SK-N-SH treated with all-trans-retinoic acid at 6 μM for 48 hours (cell line): ENCODE measurements at regions not wholly inside any gene's neighbourhood (a gene's known extent, or its start where the extent isn't known, plus 50 kb on each side); places are given as distances from the start of the nearest gene placed in this dataset.

Source experiments
- ARNTL ChIP-seq: fragments of 450-650 bp; formaldehyde crosslinking; IDR thresholded peaks from 2 replicates; pipeline ENCODE4 v1.5.0; 2020; ENCODE audit warnings: low read depth, mild to moderate bottlenecking, moderate library complexity, borderline replicate concordance
- CSDC2 ChIP-seq: fragments of 250-450 bp; sonication (Bioruptor Pico); IDR thresholded peaks from 2 replicates; pipeline ENCODE4 v1.5.0; 2020; ENCODE audit warnings: mild to moderate bottlenecking, moderate library complexity
- PATZ1 ChIP-seq: fragments of 250-450 bp; sonication (Bioruptor Pico); IDR thresholded peaks from 2 replicates; pipeline ENCODE4 v1.8.0; 2020; ENCODE audit warnings: mild to moderate bottlenecking, moderate library complexity, borderline replicate concordance
- RARB ChIP-seq: fragments of 250-450 bp; sonication (Bioruptor Pico); IDR thresholded peaks from 2 replicates; pipeline ENCODE4 v1.8.0; 2021; ENCODE audit warnings: mild to moderate bottlenecking, moderate library complexity
- TCF4 ChIP-seq: fragments of 250-450 bp; sonication (Bioruptor Pico); IDR thresholded peaks from 2 replicates; pipeline ENCODE4 v1.8.0; 2021; ENCODE audit warnings: mild to moderate bottlenecking, moderate library complexity, borderline replicate concordance
- TOX ChIP-seq: fragments of 250-450 bp; sonication (Bioruptor Pico); IDR thresholded peaks from 2 replicates; pipeline ENCODE4 v1.8.0; 2021; ENCODE audit warnings: mild to moderate bottlenecking, moderate library complexity, borderline replicate concordance
- ZFP30 ChIP-seq: fragments of 450-650 bp; formaldehyde crosslinking; IDR thresholded peaks from 2 replicates; pipeline ENCODE4 v1.5.0; 2022; ENCODE audit warnings: mild to moderate bottlenecking, moderate library complexity
- TF ChIP-seq, protein P1 (sequence below): fragments of 250-450 bp; sonication (Bioruptor Pico); IDR thresholded peaks from 2 replicates; pipeline ENCODE4 v1.5.1; 2021; ENCODE audit warnings: mild to moderate bottlenecking, moderate library complexity

GRCh38 chr7:118028226-118028625, 155.0 kb upstream of the CTTNBP2 start:
- TF ChIP-seq ARNTL (CRISPR knock-in tag) (no peak), TCF4 (no peak), PATZ1 (CRISPR knock-in tag) (no peak), TOX (no peak), ZFP30 (no peak), RARB (CRISPR knock-in tag) (no peak), CSDC2 (no peak)
- TF ChIP-seq, protein P1, sequence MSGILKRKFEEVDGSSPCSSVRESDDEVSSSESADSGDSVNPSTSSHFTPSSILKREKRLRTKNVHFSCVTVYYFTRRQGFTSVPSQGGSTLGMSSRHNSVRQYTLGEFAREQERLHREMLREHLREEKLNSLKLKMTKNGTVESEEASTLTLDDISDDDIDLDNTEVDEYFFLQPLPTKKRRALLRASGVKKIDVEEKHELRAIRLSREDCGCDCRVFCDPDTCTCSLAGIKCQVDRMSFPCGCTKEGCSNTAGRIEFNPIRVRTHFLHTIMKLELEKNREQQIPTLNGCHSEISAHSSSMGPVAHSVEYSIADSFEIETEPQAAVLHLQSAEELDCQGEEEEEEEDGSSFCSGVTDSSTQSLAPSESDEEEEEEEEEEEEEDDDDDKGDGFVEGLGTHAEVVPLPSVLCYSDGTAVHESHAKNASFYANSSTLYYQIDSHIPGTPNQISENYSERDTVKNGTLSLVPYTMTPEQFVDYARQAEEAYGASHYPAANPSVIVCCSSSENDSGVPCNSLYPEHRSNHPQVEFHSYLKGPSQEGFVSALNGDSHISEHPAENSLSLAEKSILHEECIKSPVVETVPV (CRISPR knock-in tag), result no peak
